ENCODE measurements at regions not wholly inside any gene's neighbourhood (a gene's known extent, or its start where the extent isn't known, plus 50 kb on each side); places are given as distances from the start of the nearest gene placed in this dataset.

DNA sequence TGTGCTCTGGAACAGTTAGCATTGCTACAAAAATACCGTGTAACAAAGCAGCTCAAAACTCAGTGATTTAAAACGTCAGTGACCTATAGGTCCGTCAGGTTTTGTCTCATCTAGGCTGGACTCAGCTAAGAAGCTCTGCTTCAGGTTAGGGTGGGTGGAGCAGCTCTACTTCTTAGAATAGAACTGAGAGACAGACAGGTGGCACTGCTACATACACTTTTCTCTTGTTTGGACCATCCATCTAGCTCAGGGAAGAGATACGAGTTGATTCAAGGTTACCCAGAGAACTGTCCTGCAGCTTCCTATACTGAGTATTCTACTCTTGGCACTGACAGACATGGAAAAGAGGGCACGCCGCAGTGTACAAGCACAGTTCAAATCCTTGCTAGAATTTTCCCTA is 456.1 kb downstream of the IGSF11 start:
- TF ChIP-seq, protein P1, sequence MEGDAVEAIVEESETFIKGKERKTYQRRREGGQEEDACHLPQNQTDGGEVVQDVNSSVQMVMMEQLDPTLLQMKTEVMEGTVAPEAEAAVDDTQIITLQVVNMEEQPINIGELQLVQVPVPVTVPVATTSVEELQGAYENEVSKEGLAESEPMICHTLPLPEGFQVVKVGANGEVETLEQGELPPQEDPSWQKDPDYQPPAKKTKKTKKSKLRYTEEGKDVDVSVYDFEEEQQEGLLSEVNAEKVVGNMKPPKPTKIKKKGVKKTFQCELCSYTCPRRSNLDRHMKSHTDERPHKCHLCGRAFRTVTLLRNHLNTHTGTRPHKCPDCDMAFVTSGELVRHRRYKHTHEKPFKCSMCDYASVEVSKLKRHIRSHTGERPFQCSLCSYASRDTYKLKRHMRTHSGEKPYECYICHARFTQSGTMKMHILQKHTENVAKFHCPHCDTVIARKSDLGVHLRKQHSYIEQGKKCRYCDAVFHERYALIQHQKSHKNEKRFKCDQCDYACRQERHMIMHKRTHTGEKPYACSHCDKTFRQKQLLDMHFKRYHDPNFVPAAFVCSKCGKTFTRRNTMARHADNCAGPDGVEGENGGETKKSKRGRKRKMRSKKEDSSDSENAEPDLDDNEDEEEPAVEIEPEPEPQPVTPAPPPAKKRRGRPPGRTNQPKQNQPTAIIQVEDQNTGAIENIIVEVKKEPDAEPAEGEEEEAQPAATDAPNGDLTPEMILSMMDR (IDR thresholded peaks at IDR 0.05) = no peak
- TF ChIP-seq EP300 (IDR thresholded peaks at IDR 0.05) (no peak), POLR2A (IDR thresholded peaks at IDR 0.05) (no peak)
